ENCODE measurements at regions not wholly inside any gene's neighbourhood (a gene's known extent, or its start where the extent isn't known, plus 50 kb on each side); places are given as distances from the start of the nearest gene placed in this dataset.

DNA sequence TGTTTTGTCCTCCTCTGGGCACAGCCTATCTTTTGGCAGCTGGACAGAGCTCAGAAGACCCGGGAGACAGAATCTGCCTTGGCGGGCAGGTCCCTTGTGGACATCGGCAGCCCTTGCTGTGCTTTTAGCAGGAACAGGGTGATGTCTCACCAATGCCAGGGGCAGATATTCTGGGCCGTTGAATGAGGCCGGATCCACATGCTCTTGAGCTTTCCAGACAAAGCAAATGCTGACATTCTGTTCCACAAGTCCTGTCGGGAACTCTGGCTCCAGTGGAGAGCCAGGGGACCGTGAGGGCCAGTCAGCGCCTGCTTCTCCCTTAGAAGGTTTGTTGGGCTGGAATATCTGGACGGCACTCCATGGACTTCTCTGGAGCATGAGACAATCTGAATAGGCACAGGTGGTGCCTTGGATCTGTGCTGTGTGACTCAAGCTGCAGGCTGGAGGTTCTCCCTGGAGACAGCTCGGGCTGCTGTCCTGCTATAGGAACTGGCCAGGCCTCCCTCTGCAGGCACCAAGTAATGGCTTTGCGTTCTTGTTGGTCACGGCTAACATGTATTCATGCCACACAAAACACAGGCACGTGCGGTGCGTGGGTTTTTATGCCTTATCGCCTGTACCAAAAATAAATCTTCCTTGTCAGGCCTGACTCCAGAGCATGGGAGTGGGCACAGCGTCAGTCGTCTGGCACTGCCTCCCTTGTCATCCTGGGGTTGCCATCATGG, 80.3 kb downstream of the GADD45G start:
- intact Hi-C loops (cut with DNase I): no loop called here
- Histone ChIP-seq H3K9me3 (replicated peaks in 1 of 3) (no peaks in the 10 kb centered on the region), H3K27me3 (no peaks in the 10 kb centered on the region), H3K4me1 (replicated peaks in 1 of 2) (peaks cover 30 to 31% of the 10 kb centered on the region in 2 donors), H3K27ac (peak overlapping the region; percentile 68 to 86 (median 74)), H3K4me3 (no peak overlapping the region), H3K36me3 (replicated peaks in 1 of 2) (no peaks in the 10 kb centered on the region)
- TF ChIP-seq POLR2A (IDR thresholded peaks at IDR 0.05): peak in 1 of 2 donors; percentile 61
- TF ChIP-seq, protein P1, sequence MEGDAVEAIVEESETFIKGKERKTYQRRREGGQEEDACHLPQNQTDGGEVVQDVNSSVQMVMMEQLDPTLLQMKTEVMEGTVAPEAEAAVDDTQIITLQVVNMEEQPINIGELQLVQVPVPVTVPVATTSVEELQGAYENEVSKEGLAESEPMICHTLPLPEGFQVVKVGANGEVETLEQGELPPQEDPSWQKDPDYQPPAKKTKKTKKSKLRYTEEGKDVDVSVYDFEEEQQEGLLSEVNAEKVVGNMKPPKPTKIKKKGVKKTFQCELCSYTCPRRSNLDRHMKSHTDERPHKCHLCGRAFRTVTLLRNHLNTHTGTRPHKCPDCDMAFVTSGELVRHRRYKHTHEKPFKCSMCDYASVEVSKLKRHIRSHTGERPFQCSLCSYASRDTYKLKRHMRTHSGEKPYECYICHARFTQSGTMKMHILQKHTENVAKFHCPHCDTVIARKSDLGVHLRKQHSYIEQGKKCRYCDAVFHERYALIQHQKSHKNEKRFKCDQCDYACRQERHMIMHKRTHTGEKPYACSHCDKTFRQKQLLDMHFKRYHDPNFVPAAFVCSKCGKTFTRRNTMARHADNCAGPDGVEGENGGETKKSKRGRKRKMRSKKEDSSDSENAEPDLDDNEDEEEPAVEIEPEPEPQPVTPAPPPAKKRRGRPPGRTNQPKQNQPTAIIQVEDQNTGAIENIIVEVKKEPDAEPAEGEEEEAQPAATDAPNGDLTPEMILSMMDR (IDR thresholded peaks at IDR 0.05): peak in 5 of 6 experiments; percentile 12 to 38 (median 33)
- peak; percentile 66 to 92 (median 89) for DNase-seq
- 46 to 69% (median 51%) methylated on average over 10 to 18 of the region's 18 CpGs for WGBS, 4 donors

DNA sequence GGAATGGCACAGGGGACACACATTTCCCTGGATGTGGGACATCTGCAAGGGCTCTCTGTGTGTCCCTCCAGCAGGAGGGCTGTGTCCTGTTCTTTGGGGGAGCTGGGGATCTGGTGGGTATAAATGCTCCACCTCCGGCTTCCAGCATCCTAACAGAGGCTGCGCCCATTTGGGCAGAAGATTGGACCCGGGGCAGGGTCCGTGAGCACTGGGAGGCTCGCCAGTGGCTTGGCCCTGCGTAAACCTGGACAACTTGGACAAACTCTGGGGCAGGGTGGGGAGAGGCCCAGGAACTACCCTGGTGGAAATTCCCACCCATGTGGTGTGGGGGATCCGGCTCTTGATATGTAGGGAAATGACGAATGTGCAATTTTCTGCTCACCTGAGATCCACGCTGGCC, 80.9 kb downstream of the GADD45G start:
- Histone ChIP-seq H3K27me3 (no peaks in the 10 kb centered on the region), H3K27ac (peak overlapping the region in 4 of 5 donors; percentile 68 to 86 (median 76)), H3K9me3 (replicated peaks in 1 of 3) (no peaks in the 10 kb centered on the region), H3K4me3 (no peak overlapping the region), H3K4me1 (replicated peaks in 1 of 2) (peaks cover 30 to 31% of the 10 kb centered on the region in 2 donors), H3K36me3 (replicated peaks in 1 of 2) (no peaks in the 10 kb centered on the region)
- 89 to 99% (median 94%) methylated on average over 9 of the region's 9 CpGs for WGBS, 4 donors
- no peak for DNase-seq
- TF ChIP-seq POLR2A (IDR thresholded peaks at IDR 0.05): no peak
- intact Hi-C loops (cut with DNase I): no loop called here

- TF ChIP-seq POLR2A (IDR thresholded peaks at IDR 0.05): peak in 1 of 2 donors; percentile 19
- TF ChIP-seq, protein P1 (IDR thresholded peaks at IDR 0.05): no peak
- 31 to 47% (median 38%) methylated on average over 5 of the region's 5 CpGs for WGBS, 4 donors
- intact Hi-C loops (cut with DNase I): no loop called here
These were observed 81.3 kb downstream of the GADD45G start for GRCh38 chr9:89686126-89686525.

GRCh38 chr9:89686621-89687020, 81.8 kb downstream of the GADD45G start:
- DNase-seq: no peak
- Histone ChIP-seq H3K27ac (peak overlapping the region in 4 of 5 donors; percentile 13 to 86 (median 76)), H3K36me3 (replicated peaks in 1 of 2) (no peaks in the 10 kb centered on the region), H3K4me3 (no peak overlapping the region), H3K4me1 (replicated peaks in 1 of 2) (peaks cover 30 to 31% of the 10 kb centered on the region in 2 donors), H3K27me3 (no peaks in the 10 kb centered on the region), H3K9me3 (replicated peaks in 1 of 3) (no peaks in the 10 kb centered on the region)
- TF ChIP-seq POLR2A (IDR thresholded peaks at IDR 0.05): no peak
- TF ChIP-seq, protein P1 (IDR thresholded peaks at IDR 0.05): no peak
- 81 to 97% methylated on average over 4 of the region's 4 CpGs; no CpG with 5 or more reads in 2 of the 4 donors for WGBS, 4 donors
- intact Hi-C loops (cut with DNase I): no loop called here

More at GRCh38 chr9:89686126-89686525, 81.3 kb downstream of the GADD45G start:
- H3K4me3 ChIP-seq: no peak overlapping the region
- no peaks in the 10 kb centered on the region for H3K27me3 ChIP-seq
- peak; percentile 48 to 79 (median 70) for DNase-seq
- peaks cover 30 to 31% of the 10 kb centered on the region in 2 donors for H3K4me1 ChIP-seq (replicated peaks in 1 of 2)
- no peaks in the 10 kb centered on the region for H3K36me3 ChIP-seq (replicated peaks in 1 of 2)
- no peaks in the 10 kb centered on the region for H3K9me3 ChIP-seq (replicated peaks in 1 of 3)
- H3K27ac ChIP-seq: peak overlapping the region in 4 of 5 donors; percentile 13 to 86 (median 76)
